ENCODE measurements at regions not wholly inside any gene's neighbourhood (a gene's known extent, or its start where the extent isn't known, plus 50 kb on each side); places are given as distances from the start of the nearest gene placed in this dataset.

GRCh38 chr4:171169396-171169795, 643.8 kb upstream of the GALNTL6 start:
- POLR2A ChIA-PET: no interaction called here
- no peak for TF ChIP-seq EHF (CRISPR knock-in tag; IDR thresholded peaks at IDR 0.05)
- TF ChIP-seq PHF8 (IDR thresholded peaks at IDR 0.05; ENCODE audit: borderline replicate concordance, low read depth): no peak
- TF ChIP-seq HOXA7 (CRISPR knock-in tag; IDR thresholded peaks at IDR 0.05): no peak
- no peak for TF ChIP-seq HDAC2 (IDR thresholded peaks at IDR 0.05)
- 58% methylated on average over 4 of the region's 4 CpGs for WGBS (ENCODE audit: missing lambda C conversion rate)
- no peaks in the 10 kb centered on the region for H3K4me1 ChIP-seq
- no peak for ATAC-seq
- CTCF ChIA-PET: no interaction called here
- H3K9me3 ChIP-seq: no peaks in the 10 kb centered on the region
- no peak overlapping the region for H3K4me3 ChIP-seq
- DNase-seq (ENCODE audit: low read depth in 1 of 2, low spot score in 1 of 2): no peak
- FAIRE-seq: no peak
- no peak overlapping the region for H3K27ac ChIP-seq
- no peak overlapping the region for H3K4me2 ChIP-seq

GRCh38 chr4:171162478-171162877, 650.7 kb upstream of the GALNTL6 start:
- POLR2A ChIA-PET: no interaction called here
- FAIRE-seq: no peak
- WGBS (ENCODE audit: missing lambda C conversion rate): 5% methylated on average over 3 of the region's 3 CpGs
- no peak for DNase-seq (ENCODE audit: low read depth in 1 of 2, low spot score in 1 of 2)
- Histone ChIP-seq H3K4me1 (no peaks in the 10 kb centered on the region), H3K4me2 (no peak overlapping the region), H3K9me3 (no peaks in the 10 kb centered on the region), H3K4me3 (no peak overlapping the region), H3K27ac (no peak overlapping the region)
- CTCF ChIA-PET: no interaction called here
- TF ChIP-seq JUNB (IDR thresholded peaks at IDR 0.05) (no peak), ZNF302 (CRISPR knock-in tag; IDR thresholded peaks at IDR 0.05) (no peak), MAFK (IDR thresholded peaks at IDR 0.05; ENCODE audit: partially characterized antibody) (no peak), RNF2 (IDR thresholded peaks at IDR 0.05; ENCODE audit: borderline replicate concordance, low read depth) (no peak), HOXB13 (CRISPR knock-in tag; IDR thresholded peaks at IDR 0.05; ENCODE audit: low read depth) (no peak), HMGXB4 (CRISPR knock-in tag; IDR thresholded peaks at IDR 0.05; ENCODE audit: borderline replicate concordance) (no peak), ZFP36 (IDR thresholded peaks at IDR 0.05; ENCODE audit: borderline replicate concordance, partially characterized antibody) (no peak), HES2 (IDR thresholded peaks at IDR 0.05) (no peak), FOSL2 (IDR thresholded peaks at IDR 0.05) (no peak), FOSL2 (CRISPR knock-in tag; IDR thresholded peaks at IDR 0.05) (no peak), ZC3H11A (IDR thresholded peaks at IDR 0.05) (no peak), NFE2L2 (conservative IDR thresholded peaks at IDR 0.05; ENCODE audit: low read length) (no peak), BHLHE40 (IDR thresholded peaks at IDR 0.05; ENCODE audit: low read depth, low read length) (no peak)
- no peak for ATAC-seq

DNA sequence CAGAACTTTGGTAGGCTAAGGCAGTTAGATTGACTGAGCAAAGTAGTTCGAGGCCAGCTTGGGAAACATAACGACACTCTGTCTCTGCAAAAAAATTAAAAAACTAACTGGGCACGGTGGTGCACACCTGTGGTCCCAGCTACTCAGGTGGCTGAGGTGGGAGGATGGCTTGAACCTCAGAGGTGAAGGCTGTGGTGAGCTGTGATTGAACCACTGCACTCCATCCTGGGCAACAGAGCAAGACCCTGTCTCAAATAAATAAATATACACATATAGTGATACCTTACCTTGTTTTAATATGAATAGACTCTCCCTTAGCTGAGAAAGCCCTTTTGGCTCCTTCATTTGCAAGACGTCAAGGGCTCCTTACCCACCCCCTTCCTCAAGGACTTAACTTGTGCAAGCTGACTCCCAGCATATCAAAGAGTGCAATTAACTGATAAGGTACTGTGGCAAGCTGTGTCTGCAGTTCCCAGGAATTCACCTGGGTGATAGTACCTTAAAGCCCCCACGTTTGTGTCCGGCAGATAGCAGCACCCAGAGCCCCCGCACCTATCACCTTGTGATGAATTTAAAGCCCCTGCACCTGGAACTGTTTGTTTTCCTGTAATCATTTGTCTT, 655.6 kb upstream of the GALNTL6 start:
- TF ChIP-seq TP53 (CRISPR knock-in tag; IDR thresholded peaks at IDR 0.05) (no peak), SREBF2 (IDR thresholded peaks at IDR 0.05) (no peak), HES2 (IDR thresholded peaks at IDR 0.05) (no peak), CHD4 (IDR thresholded peaks at IDR 0.05; ENCODE audit: borderline replicate concordance) (no peak), PHF8 (IDR thresholded peaks at IDR 0.05; ENCODE audit: borderline replicate concordance, low read depth) (no peak), CBX2 (IDR thresholded peaks at IDR 0.05; ENCODE audit: borderline replicate concordance, low read depth) (no peak), KDM1A (IDR thresholded peaks at IDR 0.05; ENCODE audit: low read depth) (no peak), POLR2A (IDR thresholded peaks at IDR 0.05; ENCODE audit: low read length) (no peak)
- Histone ChIP-seq H3K4me3 (no peak overlapping the region), H3K4me2 (no peak overlapping the region), H3K4me1 (no peaks in the 10 kb centered on the region), H3K9me3 (no peaks in the 10 kb centered on the region), H3K27ac (no peak overlapping the region)
- no peak for ATAC-seq
- ChIA-PET CTCF (no interaction called here), POLR2A (no interaction called here)
- DNase-seq (ENCODE audit: low read depth in 1 of 2, low spot score in 1 of 2): no peak
- 32% methylated on average over 7 of the region's 7 CpGs for WGBS (ENCODE audit: missing lambda C conversion rate)
- no peak for FAIRE-seq

All from A549 (cell line).